ENCODE measurements at regions not wholly inside any gene's neighbourhood (a gene's known extent, or its start where the extent isn't known, plus 50 kb on each side); places are given as distances from the start of the nearest gene placed in this dataset.
A peak's percentile ranks its signal among the peaks of the same experiment; 100 is the strongest.
"Not testable (repeated sequence)": the region's sequence is repeated elsewhere in the genome, so short reads cannot be mapped to it uniquely, and the experiment has no call there.

GRCh38 chr4:11097725-11098124 is 331.0 kb downstream of the HS3ST1 start:
- ATAC-seq (replicated peaks; ENCODE audit: extremely low read depth, poor library complexity, severe bottlenecking) (no peak), DNase-seq (ENCODE audit: low spot score in 2 of 2) (no peak)
- Mint-ChIP-seq H3K9me3 (peaks cover 6% of the 10 kb centered on the region), H3K27me3 (no peaks in the 10 kb centered on the region), H3K4me1 (no peaks in the 10 kb centered on the region), H3K36me3 (ENCODE audit: insufficient read depth) (no peaks in the 10 kb centered on the region), H3K4me3 (no peak overlapping the region), H3K27ac (ENCODE audit: low read depth) (no peak overlapping the region)

DNA sequence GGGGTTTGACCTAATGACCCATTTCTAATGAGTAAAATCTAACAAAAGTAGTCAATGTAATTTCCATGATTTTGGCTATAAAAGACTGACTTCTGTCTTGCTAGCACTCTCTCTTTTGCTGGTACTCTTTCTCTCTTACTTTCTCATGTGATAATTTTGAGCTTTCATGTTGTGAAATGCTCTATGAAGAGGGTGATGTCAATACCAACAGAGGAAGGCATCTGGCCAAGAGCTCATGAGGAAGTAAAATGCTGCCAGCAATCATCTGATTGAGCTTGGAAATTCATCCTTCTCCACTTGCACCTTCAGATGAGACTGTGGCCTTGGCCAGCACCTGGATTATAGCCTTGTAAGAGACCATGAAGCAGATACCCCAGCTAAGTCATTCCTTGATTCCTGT is 347.7 kb downstream of the HS3ST1 start:
- Mint-ChIP-seq H3K4me1 (no peaks in the 10 kb centered on the region), H3K9me3 (peaks cover 15% of the 10 kb centered on the region), H3K36me3 (ENCODE audit: insufficient read depth) (no peaks in the 10 kb centered on the region), H3K4me3 (no peak overlapping the region), H3K27ac (ENCODE audit: low read depth) (no peak overlapping the region), H3K27me3 (no peaks in the 10 kb centered on the region)
- DNase-seq (ENCODE audit: low spot score in 2 of 2) (no peak), ATAC-seq (replicated peaks; ENCODE audit: extremely low read depth, poor library complexity, severe bottlenecking) (no peak)

- H3K27me3 Mint-ChIP-seq: no peaks in the 10 kb centered on the region
- H3K27ac Mint-ChIP-seq (ENCODE audit: low read depth): no peak overlapping the region
- H3K9me3 Mint-ChIP-seq: peaks cover 15% of the 10 kb centered on the region
- H3K4me3 Mint-ChIP-seq: no peak overlapping the region
- DNase-seq (ENCODE audit: low spot score in 2 of 2) (no peak), ATAC-seq (replicated peaks; ENCODE audit: extremely low read depth, poor library complexity, severe bottlenecking) (no peak)
- no peaks in the 10 kb centered on the region for H3K36me3 Mint-ChIP-seq (ENCODE audit: insufficient read depth)
- H3K4me1 Mint-ChIP-seq: no peaks in the 10 kb centered on the region
These were observed 349.5 kb downstream of the HS3ST1 start for GRCh38 chr4:11079171-11079570.

DNA sequence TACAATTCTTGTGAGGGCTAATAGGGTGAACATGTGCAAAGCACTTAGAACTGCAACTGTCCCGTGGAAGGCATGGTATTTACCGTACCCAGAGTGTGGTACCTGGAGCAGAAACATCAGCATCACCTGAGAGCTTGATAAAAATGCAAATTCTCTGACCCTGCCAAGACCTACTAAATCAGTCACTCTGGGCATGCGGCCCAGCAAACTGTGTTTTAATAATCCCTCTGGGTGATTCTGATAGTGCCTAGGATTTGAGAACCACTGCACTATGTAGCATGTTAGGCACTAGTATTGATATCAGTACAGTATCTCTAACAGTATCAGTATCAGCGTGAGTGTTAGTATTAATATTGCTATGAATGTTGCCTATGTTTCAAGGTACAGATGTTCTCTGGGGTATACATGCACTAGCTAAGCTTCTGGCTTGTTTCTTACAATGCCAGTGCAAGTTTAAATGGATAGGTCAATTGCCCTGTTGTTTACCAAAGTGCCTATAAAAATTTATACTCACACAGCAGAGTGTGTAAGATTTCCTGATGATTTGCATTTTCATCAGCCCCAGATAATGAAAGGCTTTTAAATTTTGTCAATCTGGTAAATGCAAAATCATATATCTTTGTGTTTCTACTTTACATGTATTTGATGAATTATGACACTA is 354.0 kb downstream of the HS3ST1 start:
- DNase-seq (ENCODE audit: low spot score in 2 of 2): no peak
- Mint-ChIP-seq H3K9me3 (peaks cover 6% of the 10 kb centered on the region), H3K36me3 (ENCODE audit: insufficient read depth) (no peaks in the 10 kb centered on the region), H3K27me3 (no peaks in the 10 kb centered on the region), H3K27ac (ENCODE audit: low read depth) (no peak overlapping the region), H3K4me3 (no peak overlapping the region), H3K4me1 (no peaks in the 10 kb centered on the region)
- no peak for ATAC-seq (replicated peaks; ENCODE audit: extremely low read depth, poor library complexity, severe bottlenecking)

DNA sequence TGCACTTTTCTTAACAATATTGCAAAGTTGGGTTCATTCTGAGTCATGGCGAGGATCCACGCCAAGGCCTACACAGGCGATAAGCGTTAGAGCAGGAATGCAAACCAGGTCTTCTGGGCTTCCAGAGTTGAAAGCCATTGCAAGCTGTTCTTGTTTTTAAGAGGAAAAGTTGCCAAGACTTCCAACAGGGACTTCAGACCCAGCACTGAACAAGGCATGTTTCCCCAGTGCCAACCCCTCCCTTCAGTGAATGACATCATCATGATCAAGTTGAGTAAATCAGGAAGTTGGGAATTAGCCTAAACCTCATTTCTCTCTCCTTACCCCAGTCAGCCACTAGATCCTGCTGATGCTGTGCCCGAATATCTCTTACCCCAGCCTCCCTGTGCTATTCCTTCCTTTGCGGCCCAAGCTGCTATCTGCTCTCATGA is 355.1 kb downstream of the HS3ST1 start:
- H3K4me1 Mint-ChIP-seq: no peaks in the 10 kb centered on the region
- no peaks in the 10 kb centered on the region for H3K27me3 Mint-ChIP-seq
- no peak overlapping the region for H3K4me3 Mint-ChIP-seq
- peaks cover 3% of the 10 kb centered on the region for H3K9me3 Mint-ChIP-seq
- no peaks in the 10 kb centered on the region for H3K36me3 Mint-ChIP-seq (ENCODE audit: insufficient read depth)
- H3K27ac Mint-ChIP-seq (ENCODE audit: low read depth): no peak overlapping the region
- DNase-seq (ENCODE audit: low spot score in 2 of 2) (no peak), ATAC-seq (replicated peaks; ENCODE audit: extremely low read depth, poor library complexity, severe bottlenecking) (no peak)

- Mint-ChIP-seq H3K9me3 (no peaks in the 10 kb centered on the region), H3K4me1 (no peaks in the 10 kb centered on the region), H3K4me3 (no peak overlapping the region), H3K27me3 (no peaks in the 10 kb centered on the region), H3K36me3 (ENCODE audit: insufficient read depth) (no peaks in the 10 kb centered on the region), H3K27ac (ENCODE audit: low read depth) (no peak overlapping the region)
- DNase-seq (ENCODE audit: low spot score in 2 of 2) (no peak), ATAC-seq (replicated peaks; ENCODE audit: extremely low read depth, poor library complexity, severe bottlenecking) (no peak)
These were observed 355.7 kb downstream of the HS3ST1 start for GRCh38 chr4:11072999-11073398.

- Mint-ChIP-seq H3K27me3 (no peaks in the 10 kb centered on the region), H3K36me3 (ENCODE audit: insufficient read depth) (no peaks in the 10 kb centered on the region), H3K27ac (ENCODE audit: low read depth) (no peak overlapping the region), H3K9me3 (no peaks in the 10 kb centered on the region), H3K4me3 (no peak overlapping the region), H3K4me1 (no peaks in the 10 kb centered on the region)
- DNase-seq (ENCODE audit: low spot score in 2 of 2): no peak
- no peak for ATAC-seq (replicated peaks; ENCODE audit: extremely low read depth, poor library complexity, severe bottlenecking)
These were observed 356.2 kb downstream of the HS3ST1 start for GRCh38 chr4:11072463-11072862.

GRCh38 chr4:11070813-11071212 is 357.9 kb downstream of the HS3ST1 start:
- no peak overlapping the region for H3K27ac Mint-ChIP-seq (ENCODE audit: low read depth)
- DNase-seq (ENCODE audit: low spot score in 2 of 2): no peak
- no peak overlapping the region for H3K4me3 Mint-ChIP-seq
- H3K4me1 Mint-ChIP-seq: no peaks in the 10 kb centered on the region
- no peak for ATAC-seq (replicated peaks; ENCODE audit: extremely low read depth, poor library complexity, severe bottlenecking)
- no peaks in the 10 kb centered on the region for H3K9me3 Mint-ChIP-seq
- no peaks in the 10 kb centered on the region for H3K27me3 Mint-ChIP-seq
- no peaks in the 10 kb centered on the region for H3K36me3 Mint-ChIP-seq (ENCODE audit: insufficient read depth)

GRCh38 chr4:11069581-11070211 is 359.0 kb downstream of the HS3ST1 start:
- ATAC-seq (replicated peaks; ENCODE audit: extremely low read depth, poor library complexity, severe bottlenecking): no peak
- H3K27ac Mint-ChIP-seq (ENCODE audit: low read depth): no peak overlapping the region

GRCh38 chr4:11069083-11069482 is 359.6 kb downstream of the HS3ST1 start:
- Mint-ChIP-seq H3K4me1 (no peaks in the 10 kb centered on the region), H3K27ac (ENCODE audit: low read depth) (no peak overlapping the region), H3K27me3 (no peaks in the 10 kb centered on the region), H3K9me3 (no peaks in the 10 kb centered on the region), H3K36me3 (ENCODE audit: insufficient read depth) (no peaks in the 10 kb centered on the region), H3K4me3 (no peak overlapping the region)
- no peak for ATAC-seq (replicated peaks; ENCODE audit: extremely low read depth, poor library complexity, severe bottlenecking)
- no peak for DNase-seq (ENCODE audit: low spot score in 2 of 2)

More at GRCh38 chr4:11069581-11070211, 359.0 kb downstream of the HS3ST1 start:
- no peak overlapping the region for H3K4me3 Mint-ChIP-seq
- no peaks in the 10 kb centered on the region for H3K36me3 Mint-ChIP-seq (ENCODE audit: insufficient read depth)
- H3K4me1 Mint-ChIP-seq: no peaks in the 10 kb centered on the region
- H3K27me3 Mint-ChIP-seq: no peaks in the 10 kb centered on the region
- no peak for DNase-seq (ENCODE audit: low spot score in 2 of 2)
- H3K9me3 Mint-ChIP-seq: no peaks in the 10 kb centered on the region

DNA sequence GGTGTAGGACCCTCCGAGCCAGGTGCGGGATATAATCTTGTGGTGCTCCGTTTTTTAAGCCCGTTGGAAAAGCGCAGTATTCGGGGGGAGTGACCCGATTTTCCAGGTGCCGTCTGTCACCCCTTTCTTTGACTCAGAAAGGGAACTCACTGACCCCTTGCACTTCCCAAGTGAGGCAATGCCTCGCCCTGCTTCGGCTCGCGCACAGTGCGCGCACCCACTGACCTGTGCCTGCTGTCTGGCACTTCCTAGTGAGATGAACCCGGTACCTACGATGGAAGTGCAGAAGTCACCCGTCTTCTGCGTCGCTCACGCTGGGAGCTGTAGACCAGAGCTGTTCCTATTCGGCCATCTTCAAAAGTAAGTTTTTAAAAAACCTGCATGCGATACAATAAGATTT is 362.1 kb downstream of the HS3ST1 start:
- not testable (repeated sequence) for H3K9me3 Mint-ChIP-seq; DNase-seq (ENCODE audit: low spot score in 2 of 2); H3K27ac Mint-ChIP-seq (ENCODE audit: low read depth); ATAC-seq (replicated peaks; ENCODE audit: extremely low read depth, poor library complexity, severe bottlenecking); H3K27me3 Mint-ChIP-seq; H3K36me3 Mint-ChIP-seq (ENCODE audit: insufficient read depth); H3K4me1 Mint-ChIP-seq
- H3K4me3 Mint-ChIP-seq: peak overlapping the region; percentile 43

GRCh38 chr4:11060637-11061036 is 368.1 kb downstream of the HS3ST1 start:
- not testable (repeated sequence) for H3K4me3 Mint-ChIP-seq; H3K27me3 Mint-ChIP-seq; H3K36me3 Mint-ChIP-seq (ENCODE audit: insufficient read depth); DNase-seq (ENCODE audit: low spot score in 2 of 2); ATAC-seq (replicated peaks; ENCODE audit: extremely low read depth, poor library complexity, severe bottlenecking); H3K27ac Mint-ChIP-seq (ENCODE audit: low read depth); H3K4me1 Mint-ChIP-seq
- peaks cover 15% of the 10 kb centered on the region for H3K9me3 Mint-ChIP-seq

GRCh38 chr4:11054937-11055336 is 370.4 kb upstream of the CLNK start:
- not testable (repeated sequence) for H3K36me3 Mint-ChIP-seq (ENCODE audit: insufficient read depth); H3K4me1 Mint-ChIP-seq; ATAC-seq (replicated peaks; ENCODE audit: extremely low read depth, poor library complexity, severe bottlenecking); H3K27ac Mint-ChIP-seq (ENCODE audit: low read depth); DNase-seq (ENCODE audit: low spot score in 2 of 2); H3K4me3 Mint-ChIP-seq; H3K27me3 Mint-ChIP-seq
- H3K9me3 Mint-ChIP-seq: peaks cover 25% of the 10 kb centered on the region

Measured in central memory CD8-positive, alpha-beta T cell (primary cell).